Activated CD4-positive, alpha-beta T cell treated with anti-CD3 and anti-CD28 coated beads for 1 hour (primary cell): ENCODE measurements at regions not wholly inside any gene's neighbourhood (a gene's known extent, or its start where the extent isn't known, plus 50 kb on each side); places are given as distances from the start of the nearest gene placed in this dataset.

Experiments
- DNase-seq: peaks from one replicate; pipeline ENCODE4 v3.0.0-alpha.2; 2020

- no peak for DNase-seq
Observed at GRCh38 chr5:118258223-118258622, 730.1 kb downstream of the DTWD2 start.

- no peak for DNase-seq
Observed at GRCh38 chr5:118257066-118257465, 731.3 kb downstream of the DTWD2 start.

DNA sequence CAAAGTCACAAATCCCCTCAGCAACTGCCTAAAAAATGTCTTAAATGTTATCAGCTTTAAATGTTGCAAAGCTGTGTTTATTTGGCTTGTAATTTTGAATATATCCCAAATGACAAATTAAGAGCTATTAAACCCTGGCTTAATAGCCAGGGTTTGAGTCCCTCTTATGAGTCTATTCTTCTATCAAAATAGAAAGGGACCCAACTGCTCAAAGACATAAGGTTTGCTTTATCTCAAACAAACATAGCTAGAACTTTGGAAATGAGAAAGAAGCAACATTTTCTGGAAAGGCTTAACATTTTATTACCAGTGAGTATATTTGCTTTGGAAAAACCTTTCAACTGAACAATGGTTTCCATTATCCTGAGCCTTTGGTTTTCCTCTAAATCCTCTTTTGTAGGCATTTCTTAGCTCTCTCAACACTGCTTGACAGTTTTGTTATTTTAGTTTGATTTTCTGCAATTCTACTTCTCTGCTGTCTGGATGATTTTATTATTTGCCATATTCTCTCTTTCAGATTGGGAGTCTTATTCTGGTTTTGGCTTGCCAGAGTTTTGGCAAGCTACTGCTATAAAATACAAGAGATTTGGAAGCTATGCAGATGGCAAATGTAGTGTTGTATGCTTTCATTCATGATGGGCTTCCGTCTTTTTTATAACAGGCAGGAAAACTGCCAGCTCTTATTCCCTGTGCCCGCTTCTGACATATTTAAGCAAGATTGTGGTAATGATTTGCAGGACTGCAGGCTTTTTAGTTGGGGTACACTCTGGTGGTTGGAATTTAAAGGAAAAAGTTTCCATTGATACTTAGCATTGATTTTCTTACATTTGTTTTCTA is 734.9 kb downstream of the DTWD2 start:
- no peak for DNase-seq

- DNase-seq: no peak
Observed at GRCh38 chr5:118249386-118249785, 739.0 kb downstream of the DTWD2 start.

DNA sequence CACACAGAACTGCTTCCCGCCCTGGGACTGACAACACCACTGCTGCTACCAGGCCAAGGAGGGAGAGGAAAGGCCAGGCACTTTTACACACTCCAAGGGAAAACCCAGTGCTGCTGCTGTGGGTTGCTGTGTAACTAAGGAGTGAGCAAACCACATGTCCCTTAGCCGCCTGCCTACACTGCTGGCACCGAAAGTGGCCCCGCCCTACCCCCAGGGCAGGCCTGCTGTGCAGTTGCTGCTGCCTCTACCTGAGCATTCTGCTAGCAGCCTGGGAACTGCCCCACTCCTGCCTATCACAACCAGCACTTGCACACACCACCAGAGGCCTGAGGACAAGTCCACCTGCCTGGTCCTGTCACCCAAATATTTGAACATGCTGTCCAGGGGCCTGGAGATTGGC is 740.9 kb downstream of the DTWD2 start:
- DNase-seq: no peak

DNA sequence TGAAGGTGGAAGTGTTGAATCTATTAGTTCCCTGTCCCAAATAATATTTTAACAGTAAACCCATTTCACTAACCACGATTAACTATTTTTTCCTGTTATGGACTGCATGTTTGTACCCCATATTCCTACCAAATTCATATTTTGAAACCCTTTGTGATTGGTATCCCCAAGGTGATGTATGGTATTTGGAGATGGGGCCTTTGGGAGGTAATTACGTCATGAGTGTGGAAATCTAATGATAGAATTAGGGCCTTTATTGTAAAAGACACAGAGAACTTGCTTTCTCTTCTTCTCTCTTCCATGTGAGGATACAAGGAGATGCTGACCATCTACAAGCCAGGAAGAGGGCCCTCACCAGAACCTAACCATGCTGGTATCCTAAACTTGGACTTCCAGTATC is 744.7 kb downstream of the DTWD2 start:
- DNase-seq: no peak

- no peak for DNase-seq
Observed at GRCh38 chr5:118243068-118243467, 745.3 kb downstream of the DTWD2 start.

DNA sequence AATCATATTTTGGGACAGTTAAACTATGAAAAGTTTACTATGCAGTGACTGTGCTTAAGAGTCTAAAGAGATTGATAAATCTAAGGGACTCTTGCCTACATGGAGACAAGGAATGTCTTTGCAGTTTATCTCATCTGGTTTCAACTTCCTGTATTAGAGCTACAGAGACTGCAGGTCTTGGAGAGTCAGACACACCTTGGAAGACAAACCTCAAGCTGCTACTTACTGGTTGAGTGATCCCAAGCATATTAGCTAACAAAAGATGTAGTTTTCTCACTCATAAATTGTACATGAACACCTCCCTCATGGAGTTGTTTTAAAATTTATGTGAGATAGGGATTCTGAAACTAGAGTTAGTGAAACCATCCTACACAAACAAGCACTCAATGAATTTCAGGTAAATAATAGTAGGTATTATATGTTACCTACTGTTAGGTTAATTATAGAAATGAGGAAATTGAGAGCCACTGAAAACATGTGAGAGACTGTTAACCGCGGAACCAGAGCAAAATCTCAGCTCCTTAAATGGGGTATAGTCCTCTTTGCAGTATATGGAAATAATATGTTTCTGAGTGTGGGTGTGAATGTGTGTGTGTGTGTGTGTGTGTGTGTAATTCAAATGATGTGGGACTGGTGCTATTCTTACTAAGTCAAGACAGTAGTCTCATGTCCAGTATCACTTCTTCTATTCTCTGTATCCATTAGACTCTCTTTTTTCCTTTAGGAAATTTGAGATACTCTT is 752.1 kb downstream of the DTWD2 start:
- DNase-seq: no peak

DNA sequence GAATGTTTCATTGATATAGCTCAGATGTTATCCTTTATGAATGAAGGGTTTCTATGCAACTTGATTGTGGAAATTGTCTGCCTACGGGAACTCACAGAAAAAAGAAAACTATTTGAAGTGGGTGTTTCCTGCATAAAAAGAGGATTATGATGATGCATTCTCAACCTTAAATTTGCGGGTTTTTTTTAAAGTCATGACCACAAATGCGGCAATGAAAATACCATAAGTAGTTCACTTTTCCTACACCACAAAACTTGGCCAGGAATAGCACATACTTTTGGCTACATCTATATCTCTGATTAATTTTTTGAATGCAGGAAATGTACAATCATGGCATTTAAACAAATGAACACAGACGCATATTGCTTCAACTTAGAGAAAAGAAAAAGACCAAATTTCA is 754.7 kb downstream of the DTWD2 start:
- DNase-seq: no peak

DNA sequence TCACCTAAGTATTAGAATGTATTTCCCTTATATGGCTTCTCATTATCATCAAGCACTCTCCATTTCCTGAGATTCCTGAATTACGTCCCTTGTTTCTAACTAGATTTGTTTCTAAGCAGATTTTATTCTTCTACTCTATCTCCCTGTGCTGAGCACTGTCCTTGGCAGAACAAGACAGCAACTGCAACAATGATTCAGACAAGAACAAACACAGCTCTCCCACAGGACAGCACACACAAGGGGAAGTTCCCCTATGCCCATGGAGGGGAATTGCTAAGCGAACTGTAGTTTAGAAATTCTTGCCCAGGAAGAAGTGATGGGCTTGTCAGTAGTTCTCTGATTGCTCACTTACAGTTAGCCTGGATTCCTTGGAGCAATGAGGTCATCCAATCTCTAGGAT is 759.9 kb downstream of the DTWD2 start:
- DNase-seq: no peak

GRCh38 chr5:118224546-118224945 is 763.8 kb downstream of the DTWD2 start:
- DNase-seq: no peak

- DNase-seq: no peak
Observed at GRCh38 chr5:118220556-118221195, 767.7 kb downstream of the DTWD2 start.

DNA sequence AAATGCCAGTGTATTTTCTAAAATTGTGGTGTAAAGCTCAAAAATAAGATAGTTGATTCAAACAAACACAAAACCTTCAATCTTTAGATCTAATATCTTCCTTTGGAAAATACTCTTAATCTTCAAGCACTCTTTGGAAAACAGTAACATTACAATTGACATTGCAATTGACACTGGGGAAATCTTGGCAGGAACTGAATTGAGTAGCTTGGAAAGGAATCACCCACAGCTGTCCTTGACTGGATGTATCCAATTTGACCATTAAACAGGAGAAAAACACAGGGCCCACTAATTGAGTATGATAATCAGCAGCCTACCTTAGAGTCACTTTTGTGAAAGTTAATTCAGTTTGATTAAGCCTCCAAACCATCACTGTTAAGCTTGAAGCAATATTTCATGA is 776.7 kb downstream of the DTWD2 start:
- no peak for DNase-seq

GRCh38 chr5:118208031-118208453 is 780.3 kb downstream of the DTWD2 start:
- no peak for DNase-seq

- no peak for DNase-seq
Observed at GRCh38 chr5:118199801-118200200, 788.5 kb downstream of the DTWD2 start.

DNA sequence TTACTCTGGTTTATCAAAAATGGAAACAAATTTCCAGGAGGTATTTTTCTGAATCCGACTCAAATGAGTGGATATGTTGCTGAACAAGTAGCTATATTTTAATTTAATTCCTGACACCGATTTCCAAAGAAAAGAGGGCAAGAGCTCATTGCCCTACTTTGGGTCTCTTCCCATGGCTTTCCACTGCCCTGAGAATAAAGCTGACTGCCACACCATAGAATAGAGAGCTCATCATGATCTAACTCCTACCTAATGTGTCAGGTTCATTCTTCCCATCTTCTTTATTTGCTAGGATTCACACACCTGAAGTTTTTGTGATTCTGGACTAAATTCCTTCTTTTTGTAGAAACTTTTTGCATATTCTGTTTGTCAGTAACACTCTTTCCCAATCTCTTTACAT is 792.1 kb downstream of the DTWD2 start:
- DNase-seq: no peak

- no peak for DNase-seq
Observed at GRCh38 chr5:118195211-118195610, 793.1 kb downstream of the DTWD2 start.

- no peak for DNase-seq
Observed at GRCh38 chr5:118193194-118193905, 795.0 kb downstream of the DTWD2 start.

DNA sequence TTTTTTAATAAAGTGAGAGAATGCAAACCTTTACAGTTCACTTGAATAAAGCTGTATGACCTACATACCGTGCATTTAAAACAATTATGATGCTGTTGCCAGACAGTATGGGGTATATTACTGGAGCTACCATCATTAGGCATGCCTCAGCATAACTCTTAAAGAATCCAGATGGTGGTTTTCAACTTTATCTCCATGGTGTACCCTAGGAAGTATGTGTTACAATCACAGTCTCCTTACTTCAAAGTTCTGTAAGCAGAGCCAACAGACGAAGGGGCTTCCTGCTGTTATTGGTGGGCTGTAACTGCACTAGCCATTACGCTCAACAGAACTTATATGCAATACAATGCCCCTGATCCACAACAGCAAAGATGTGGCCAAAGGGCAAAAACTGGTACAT is 803.3 kb downstream of the DTWD2 start:
- DNase-seq: no peak

DNA sequence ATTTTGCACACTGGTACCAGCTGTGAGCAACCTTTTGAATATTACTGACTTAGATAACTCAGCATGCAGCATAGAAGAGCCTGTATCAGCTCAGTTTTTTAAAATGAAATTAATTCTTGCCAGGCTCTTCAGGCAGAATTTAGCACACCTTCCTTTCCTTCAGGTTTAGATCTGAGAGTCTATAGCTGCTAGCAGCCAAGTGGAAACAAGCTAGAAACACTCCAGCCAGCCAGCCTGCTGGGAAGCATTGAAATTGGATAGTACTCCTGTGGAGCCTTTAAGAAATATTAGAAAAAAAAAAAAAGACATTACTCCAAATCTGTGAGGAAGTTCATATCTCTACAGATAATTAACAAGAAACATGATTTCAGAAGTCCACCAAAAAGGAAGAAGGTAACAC is 812.2 kb downstream of the DTWD2 start:
- DNase-seq: no peak

DNA sequence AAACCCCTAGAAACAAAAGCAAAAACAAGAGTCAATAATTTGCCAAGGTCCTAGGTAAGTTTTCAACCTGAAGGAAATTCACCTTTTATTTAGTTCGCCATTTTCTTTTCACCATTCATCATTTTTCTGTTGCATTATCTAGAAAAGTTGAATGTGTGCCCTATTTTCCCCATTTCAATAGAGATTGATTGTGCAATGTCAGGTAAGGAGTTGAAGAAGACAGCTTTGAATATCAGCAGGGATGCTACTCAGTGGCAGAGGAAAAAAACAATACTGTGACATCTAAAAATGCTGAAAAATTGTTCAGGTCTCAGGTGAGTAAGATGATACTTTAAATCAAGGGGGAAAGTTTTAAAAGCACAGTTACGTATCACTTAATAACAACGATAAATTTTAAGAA is 813.7 kb downstream of the DTWD2 start:
- DNase-seq: no peak

DNA sequence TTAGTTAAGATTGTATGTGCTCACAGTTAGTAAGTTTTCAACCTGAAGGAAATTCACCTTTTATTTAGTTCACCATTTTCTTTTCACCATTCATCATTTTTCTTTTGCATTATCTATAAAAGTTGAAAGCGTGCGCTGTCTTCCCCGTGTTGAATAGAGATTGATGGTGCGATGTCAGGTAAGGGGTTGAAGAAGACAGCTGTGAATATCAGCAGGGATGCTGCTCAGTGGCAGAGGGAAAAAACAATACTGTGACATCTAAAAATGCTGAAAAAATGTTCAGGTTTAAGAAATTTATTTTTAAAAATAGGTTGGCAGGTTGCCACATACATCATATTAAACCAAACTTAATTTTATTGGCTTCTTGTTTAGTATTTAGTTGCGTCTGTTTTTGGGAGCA is 815.0 kb downstream of the DTWD2 start:
- no peak for DNase-seq

GRCh38 chr5:118165619-118166018 is 822.7 kb downstream of the DTWD2 start:
- DNase-seq: no peak
